DMS 273 (cell line): ENCODE measurements at regions not wholly inside any gene's neighbourhood (a gene's known extent, or its start where the extent isn't known, plus 50 kb on each side); places are given as distances from the start of the nearest gene placed in this dataset.
"Not testable (repeated sequence)": the region's sequence is repeated elsewhere in the genome, so short reads cannot be mapped to it uniquely, and the experiment has no call there.

Experiments used
- DNase-seq: peaks from one replicate; lab custom pipeline; 2025; ENCODE audit not compliant: unreplicated experiment; lab: John Stamatoyannopoulos, UW

DNA sequence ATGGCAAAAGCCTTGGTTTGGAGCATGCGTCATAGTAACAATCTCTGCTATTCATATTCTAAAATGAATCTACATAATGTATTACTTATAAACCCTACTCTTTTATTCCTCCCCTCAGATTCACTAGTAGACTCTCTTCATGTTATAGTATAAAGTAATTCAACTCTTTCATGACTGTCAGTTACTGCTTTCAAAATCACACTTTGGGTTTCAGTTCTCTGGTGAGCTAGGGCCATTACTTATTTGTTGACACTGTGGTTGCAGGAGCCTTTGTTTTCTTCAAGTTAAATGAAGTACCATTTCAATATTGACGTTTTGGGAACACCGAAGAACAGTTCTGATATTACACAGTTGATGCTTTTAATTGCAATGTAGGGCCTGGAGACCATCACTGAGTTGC, 378.4 kb downstream of the DDX10 start:
- no peak for DNase-seq

DNA sequence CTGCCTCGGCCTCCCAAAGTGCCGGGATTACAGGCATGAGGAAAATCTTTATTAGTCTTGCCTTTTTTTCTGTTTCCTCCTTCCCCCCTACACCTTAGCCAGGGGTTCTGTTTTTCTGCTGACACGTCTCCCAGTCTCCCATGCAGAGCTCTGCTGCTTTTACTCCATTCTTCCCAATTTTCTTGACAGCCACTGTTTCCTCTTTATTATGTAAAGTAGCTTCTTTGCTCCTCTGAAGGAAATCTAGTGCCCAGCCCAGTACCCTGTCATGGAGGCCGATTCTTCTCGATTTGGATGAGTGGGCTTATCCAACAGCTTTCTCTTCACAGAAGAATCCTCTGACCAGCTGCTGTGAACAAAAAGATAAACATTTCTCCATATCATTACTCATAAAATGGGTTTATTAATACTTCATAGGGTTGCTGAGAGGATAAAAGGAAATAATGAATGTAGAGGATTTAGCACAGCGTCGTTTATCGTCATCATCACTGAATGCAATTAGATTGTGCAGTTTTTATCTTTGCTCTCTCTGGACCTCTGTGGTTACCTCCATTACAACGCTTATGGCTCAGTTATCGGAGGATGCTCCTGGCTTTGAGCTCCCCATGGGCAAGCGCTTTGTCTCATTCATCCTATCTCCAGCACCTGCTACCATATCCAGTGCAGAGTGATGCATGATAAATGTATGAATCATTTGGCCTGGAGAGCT, 375.6 kb upstream of the C11orf87 start:
- no peak for DNase-seq

DNA sequence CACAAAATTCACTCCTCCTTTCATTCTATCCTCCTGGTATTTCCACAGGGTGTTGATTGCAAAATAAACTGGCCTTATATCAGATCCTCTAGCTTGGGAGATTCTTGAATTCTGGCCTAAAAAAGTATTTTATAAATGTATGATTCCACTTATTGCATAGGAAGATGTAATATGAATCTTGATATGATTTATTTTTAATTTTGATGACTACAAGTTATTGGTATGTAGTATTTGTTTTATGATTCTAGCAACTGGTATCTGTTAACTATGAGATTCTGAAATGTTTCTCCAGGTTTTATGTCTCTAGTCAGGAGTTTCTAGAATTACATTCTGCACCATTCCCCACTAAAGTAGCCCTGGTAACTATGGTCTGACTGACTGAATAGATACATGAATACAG, 373.9 kb upstream of the C11orf87 start:
- DNase-seq, result no peak

DNA sequence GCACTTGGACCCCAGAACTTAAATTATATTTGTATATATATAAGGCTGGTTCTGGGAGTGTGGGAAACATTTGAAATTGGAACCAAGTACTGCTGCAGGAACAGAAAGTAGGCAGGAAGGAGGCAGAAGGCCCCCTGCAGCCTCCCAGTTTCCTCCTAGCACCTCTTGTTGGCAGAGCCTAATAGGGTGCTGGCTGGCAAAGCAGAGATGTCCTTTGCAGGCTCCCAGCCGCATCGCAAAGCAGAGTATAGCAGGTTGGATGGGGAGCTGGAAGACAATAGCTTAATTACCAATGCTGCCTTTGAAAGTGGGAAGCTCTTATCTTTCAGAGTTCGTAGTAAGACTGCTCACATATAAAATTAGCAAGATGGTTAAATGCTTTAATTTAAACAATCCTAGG, 370.8 kb upstream of the C11orf87 start:
- no peak for DNase-seq

DNA sequence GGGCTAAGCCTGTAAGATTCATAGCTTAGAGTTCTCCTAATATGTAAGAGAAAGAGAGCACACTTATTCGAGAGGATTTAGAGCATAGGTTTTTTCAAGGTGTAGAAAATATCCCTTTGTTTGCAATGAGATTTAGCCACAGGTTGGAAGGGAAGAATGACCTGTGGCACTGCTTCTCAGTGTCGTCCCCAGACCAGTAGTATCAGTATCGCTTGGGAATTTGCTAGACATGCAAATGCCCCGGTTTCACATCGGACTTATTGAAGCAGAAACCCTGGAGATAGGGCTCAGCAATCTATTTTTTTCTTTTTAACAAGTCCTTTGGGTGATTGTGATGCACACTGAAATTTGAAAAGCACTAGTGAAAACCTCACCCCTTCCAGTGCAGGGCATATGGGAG, 362.6 kb upstream of the C11orf87 start:
- no peak for DNase-seq

DNA sequence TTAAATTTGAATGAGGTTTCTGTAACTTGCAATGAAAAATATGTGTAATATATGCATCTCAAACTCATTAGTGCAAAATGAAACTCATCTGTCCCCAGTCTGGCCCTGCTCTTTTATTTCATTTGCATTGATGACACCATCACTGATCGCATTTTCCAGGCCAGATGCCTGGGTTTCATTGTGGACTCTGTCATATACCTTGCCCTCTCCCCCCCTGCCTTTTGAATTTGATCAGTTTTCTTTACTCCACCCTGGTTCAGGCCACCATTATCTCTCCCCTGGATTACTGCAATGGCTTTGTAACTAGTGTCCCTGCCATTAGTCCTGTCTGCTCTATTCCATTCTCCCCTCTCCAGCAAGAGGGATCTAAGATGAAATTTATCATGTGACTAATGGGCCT, 360.6 kb upstream of the C11orf87 start:
- DNase-seq, result no peak

DNA sequence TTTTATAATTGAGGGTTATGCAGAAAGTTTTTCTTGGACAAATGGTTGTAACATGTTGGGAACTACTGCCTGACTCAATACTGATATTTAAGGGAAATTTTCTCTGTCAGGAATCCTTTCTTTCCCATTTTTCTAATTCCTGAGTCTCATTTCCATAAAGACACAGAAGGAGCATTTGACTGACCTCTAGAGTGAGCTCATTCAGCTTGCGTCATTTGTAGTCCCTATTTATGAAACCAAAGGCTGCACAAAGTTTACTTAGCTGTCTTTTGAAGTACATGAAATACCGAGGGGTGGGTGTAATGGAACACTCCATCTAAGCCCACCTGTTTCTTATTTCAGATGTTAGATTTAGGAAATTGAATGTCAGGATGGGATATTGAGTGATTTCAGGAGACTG, 359.5 kb upstream of the C11orf87 start:
- DNase-seq, result no peak

DNA sequence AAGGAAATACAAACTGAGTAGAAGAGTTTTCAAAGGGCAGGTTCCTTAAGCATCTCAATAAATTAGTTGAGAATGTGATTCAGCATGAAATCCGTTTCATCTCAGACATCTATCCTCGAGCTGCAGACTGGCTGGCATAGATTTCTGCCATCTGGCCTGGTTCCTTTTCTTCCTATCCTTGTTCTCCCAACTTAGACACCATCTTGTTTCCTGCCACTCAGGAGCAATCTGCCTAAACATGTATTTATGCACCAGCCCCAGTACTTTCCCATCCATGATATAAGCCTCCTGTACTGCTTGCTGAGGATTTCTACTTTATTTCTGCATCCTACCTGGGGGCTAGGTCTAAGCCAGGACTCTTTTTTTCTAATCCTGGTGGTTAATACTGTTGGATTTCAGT, 359.1 kb upstream of the C11orf87 start:
- DNase-seq, result peak; percentile 3

DNA sequence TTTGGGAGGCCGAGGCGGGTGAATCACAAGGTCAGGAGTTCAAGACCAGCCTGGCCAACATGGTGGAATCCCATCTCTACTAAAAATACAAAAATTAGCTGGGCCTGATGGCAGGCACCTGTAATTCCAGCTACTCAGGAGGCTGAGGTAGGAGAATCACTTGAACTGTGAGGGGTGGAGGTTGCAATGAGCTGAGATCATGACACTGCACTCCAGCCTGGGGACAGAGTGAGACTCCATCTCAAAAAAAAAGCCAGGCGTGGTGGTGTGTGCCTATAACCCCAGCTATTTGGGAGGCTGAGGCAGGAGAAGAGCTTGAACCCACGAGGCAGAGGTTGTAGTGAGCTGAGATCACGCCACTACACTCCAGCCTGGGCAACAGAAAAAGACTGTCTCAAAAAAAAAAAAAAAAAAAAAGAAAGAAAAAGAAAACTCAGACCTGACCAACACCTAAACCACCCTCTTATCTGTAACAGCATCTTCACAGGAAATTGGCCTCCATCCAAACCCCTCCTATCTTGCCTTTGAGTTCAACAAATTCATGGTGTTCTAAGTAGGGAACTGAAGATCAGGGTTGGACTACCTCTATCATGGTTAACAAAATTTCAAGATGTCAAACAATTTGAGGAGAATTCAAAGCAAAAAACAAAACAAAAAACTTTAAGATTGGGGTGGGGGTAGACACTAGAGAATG, 357.2 kb upstream of the C11orf87 start:
- not testable (repeated sequence) for DNase-seq

DNA sequence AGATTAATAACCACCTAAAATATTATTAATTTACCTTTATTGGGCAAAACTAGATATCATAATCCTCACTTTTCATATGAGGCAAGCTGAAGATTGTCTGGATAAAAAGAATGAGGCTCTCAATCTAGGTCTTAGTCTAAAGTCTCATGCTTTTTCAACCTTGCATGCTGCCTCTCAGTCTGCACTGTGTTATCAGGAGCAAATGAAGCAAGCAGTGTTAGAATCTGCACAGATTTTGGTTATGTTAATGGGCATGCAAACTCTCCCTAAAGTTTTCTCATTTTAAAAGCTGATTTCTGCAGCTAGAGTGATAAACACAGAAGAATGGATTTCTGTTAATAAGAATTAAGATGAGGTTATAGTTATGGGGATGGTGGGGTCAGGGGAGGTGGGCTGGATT, 350.7 kb upstream of the C11orf87 start:
- DNase-seq, result no peak

DNA sequence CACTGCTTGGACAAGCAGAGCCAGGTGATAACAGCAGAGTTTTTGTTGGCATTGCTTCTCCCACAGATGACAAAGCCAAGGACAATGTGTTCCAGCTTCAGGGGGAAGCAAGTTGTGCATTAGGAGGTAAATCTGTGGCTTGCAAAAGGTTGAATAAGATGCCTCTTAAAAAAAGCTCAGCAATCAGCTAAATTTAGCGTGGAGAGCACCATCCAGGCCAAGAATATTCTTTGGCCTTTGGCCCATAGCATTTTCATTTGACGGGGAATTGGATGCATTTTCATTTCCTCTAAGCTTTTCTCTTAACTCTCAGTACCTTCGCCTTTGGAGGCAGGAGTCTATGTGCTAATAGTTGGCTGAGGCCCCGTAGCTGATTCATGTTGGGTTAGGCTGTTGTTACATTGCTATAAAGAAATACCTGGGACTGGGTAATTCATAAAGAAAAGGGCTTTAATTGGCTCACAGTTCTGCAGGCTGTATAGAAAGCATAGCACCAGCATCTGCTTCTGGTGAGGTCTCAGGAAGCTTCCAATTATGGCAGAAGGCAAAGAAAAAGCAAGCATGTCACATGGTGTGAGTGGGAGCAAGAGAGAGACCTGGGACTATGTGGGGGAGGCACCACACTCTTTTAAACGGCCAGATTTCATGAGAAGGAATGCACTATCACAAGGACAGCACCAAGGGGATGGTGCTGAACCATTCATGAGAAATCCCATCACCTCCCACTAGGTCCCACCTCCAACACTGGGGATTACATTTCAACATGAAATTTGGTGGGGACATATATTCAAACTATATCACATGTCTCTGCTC, 350.1 kb upstream of the C11orf87 start:
- no peak for DNase-seq

DNA sequence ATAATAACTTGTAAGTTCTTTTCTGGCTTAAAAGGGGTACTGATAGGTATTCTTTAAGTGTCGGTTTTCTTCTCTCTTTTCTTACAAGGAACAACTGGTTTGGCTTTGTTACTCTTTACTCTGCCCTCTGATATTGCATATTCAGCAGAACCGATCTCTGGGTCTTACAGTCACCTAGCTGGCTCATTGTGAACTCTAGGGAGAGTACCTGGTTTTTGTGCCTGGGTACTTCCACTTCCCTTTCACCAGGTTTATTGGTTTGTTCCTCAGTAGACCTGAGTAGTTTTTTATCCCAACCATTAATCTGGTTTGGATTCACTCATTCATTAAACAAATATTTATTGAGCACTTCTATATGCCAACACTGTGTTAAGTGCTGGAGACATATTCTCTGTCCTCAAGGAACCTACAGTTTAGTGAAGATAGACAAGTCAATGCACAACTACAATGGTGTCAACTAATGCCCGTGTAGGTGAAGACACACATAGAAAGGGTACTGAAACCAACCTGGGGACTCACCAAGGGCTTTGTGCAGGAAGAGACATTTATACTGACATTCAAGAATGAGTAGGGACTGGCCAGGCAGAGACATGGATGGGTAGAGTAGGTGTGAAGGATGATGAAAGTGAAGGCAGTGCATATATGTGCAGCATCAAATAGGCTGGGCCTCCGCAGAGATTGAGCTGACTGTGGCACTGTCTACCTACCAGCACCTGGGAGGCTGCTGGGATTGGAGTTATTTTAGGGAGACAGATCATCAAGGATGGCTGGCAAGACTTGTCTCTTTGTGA, 348.8 kb upstream of the C11orf87 start:
- DNase-seq, result no peak

DNA sequence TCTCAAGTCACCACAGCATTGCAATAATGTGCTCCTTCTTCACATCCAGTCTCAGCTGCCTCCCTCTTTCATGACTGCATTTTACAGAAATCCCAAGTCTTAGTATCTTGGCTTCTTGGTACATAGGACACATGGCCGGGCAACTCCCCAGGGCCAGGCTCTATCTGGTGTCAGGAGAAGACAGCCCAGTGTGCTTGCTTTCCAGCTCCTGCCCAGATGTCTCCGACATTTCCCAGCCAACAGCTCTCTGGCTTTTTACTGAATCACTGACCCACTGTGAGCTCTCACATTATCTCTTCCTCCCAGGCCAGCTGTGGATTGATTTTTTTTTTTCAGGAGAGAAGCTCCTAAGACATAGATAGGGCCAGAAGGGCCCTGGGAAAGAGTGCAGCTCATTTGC, 346.0 kb upstream of the C11orf87 start:
- DNase-seq, result peak; percentile 2

DNA sequence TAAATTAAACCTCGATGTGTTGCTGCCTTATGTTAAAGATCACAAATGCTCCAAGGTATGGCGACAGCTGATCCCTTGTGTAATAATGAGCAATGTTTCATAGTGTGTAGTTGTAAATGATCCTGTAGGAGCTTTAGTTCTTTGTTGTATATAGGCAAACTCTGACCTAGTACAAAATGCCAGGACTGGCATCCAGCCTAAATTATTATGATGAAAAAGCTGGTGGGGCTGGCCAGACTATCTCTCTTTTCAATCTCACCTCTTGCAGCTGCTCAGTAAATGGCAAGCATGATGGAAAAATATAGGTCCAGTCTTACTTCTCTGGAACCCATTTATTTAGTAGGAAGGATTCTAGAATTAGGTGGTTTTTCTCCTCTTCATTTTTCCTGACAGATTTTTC, 345.1 kb upstream of the C11orf87 start:
- DNase-seq, result peak; percentile 16

DNA sequence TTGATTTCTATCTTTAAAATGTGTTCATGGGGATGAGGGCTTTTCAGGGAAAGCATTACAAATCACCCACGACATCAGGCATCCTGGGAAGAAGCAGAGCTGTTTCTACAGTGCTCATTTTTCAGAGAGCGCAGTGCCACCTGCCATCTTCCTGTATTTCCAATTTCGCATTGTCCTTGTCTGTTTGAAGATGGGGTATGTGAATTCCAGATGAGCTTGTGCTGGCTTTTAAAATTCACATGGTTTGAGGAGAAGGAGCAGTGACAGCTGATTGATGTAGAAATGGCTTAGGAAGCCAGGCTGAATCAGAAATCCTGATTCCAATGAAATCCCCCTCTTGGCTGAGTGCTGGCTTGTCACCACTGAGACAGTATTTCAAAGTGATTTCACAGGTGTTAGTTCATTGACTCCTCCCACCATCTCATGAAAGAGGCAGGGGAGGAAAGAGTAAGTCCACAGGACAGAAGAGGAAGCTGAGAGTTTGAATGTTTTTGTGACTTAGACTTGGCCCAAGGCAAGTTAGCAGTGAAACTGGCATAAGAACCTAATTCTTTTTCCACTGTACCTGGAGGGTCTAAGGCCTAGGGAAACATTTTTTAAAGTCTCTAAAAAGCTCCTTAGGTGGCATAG, 344.6 kb upstream of the C11orf87 start:
- DNase-seq, result peak; percentile 3

DNA sequence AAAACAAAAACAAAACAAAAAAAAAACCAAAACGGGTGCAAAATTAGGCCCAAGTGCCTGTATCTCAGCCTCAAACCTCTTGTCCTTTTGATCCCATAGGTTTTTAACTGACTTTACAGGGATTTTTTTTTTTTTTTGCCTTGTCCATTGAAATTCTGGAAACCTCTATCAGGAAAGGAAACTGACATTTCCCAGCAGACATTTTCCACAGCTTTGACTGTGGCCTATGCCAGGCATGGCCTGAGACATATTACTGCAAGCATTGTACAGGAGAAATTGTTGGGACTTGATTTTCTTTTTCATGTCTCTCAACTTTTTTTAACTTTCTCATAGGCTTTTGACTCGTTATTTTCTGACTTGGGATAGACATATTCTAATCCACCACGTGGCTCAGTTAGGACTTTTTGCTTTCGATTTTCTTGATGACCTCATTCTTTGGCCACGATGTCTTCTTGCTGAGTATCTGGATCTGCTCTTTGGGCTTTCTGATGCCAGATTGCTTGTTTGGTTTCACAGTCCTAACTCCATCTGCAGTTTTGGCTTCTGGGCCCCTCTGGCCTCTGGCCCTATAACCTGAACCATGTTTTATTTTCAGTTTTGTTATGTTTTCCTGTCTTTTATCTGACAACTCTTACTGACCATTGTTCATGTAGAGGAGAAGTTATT, 336.1 kb upstream of the C11orf87 start:
- DNase-seq, result peak; percentile 47

DNA sequence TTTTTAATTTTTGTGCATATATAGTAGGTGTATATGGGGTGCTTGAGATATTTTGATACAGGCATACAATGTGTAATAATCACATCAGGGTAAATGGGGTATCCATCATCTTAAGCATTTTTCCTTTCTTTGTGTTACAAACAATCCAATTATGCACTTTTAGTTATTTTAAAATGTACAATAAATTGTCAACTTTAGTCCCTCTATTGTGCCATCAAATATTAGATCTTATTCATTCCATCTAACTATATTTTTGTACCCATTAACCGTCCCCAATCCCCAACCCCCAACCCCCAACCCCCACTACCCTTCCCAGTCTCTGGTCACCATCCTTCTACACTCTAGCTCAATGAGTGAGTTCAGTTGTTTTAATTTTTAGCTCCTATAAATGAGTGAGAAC, 335.1 kb upstream of the C11orf87 start:
- no peak for DNase-seq

DNA sequence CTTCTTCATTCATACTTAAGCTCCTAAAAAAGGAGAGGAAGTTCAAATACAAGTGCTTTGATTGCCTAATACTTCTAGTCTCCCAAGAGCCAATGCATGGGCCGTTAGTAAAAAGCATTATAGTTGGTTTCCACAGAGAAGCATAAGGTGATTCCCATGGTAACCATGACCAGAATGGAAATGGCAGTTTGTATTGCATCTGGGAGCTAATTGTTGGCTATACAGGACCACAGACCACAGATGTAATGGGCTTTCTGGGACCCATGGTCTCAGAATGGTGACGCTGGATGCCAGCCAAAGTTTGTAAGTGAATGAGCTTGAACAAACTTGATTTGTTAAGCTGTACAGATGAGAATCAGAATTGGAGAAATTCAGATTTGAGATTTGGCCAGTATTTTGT, 333.9 kb upstream of the C11orf87 start:
- no peak for DNase-seq

DNA sequence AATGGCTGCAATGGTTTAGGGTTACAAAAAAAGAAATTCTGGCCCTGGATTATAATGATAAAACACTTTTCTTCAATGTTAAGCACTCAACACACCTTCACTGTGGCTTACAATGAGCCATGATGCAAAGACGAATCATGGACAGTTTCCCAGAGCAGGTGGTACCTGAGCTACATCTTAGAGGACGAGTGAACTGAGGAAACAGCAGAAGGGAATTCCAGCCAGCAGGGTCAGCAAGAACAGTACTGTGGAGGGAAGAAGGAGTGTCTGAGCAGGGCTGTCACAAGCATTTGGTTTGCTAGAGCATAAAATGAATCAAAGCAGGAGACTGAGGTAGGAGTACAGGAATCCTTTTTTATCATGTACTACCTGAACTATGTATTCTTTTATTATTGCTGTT, 332.8 kb upstream of the C11orf87 start:
- no peak for DNase-seq

DNA sequence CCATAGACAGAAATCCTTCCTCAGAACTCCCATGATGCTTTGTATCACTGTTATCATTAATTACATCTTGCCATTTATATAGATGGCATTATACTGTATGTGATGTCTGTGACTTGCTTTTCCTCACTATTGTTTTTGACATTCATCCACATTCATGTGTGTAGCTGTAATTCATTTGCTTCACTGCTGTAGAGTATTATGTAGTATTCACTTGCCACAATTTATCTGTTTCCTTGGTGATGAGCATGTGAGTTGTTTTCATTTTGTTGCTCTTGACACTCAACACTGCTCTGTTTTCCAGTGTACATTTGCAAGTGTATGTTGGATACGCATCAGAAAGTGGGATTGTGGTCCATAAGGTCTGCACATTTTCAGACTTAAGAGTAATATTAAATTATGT, 328.6 kb upstream of the C11orf87 start:
- no peak for DNase-seq
